IMR-90 (cell line): ENCODE measurements at regions not wholly inside any gene's neighbourhood (a gene's known extent, or its start where the extent isn't known, plus 50 kb on each side); places are given as distances from the start of the nearest gene placed in this dataset.

ENCODE experiments used
- ATAC-seq: fragments of 200-7000 bp; cut with Tn5 transposase; 2 replicates; pipeline ENCODE4 v1.9.1; 2020; ENCODE audit warnings: low read depth, mild to moderate bottlenecking, moderate library complexity
- BruUV-seq: library from RNA; stranded (reverse); fragments of 400-500 nt; replicated peaks from 2 replicates; lab custom pipeline; 2021; lab: Mats Ljungman, UMichigan
- CTCF ChIA-PET: fragments of 300-600 bp; formaldehyde crosslinking; extraction: SDS; loops from one replicate; lab custom pipeline; 2021; ENCODE audit warnings: antibody characterized with exemption; lab: Yijun Ruan, JAX
- POLR2A ChIA-PET: fragments of 300-600 bp; sonication (Branson Sonifier 250); formaldehyde crosslinking; loops from one replicate; lab custom pipeline; 2022; ENCODE audit warnings: antibody characterized with exemption; ENCODE audit not compliant: unreplicated experiment; lab: Charles Lee
- DNase-seq: peaks from one replicate; pipeline ENCODE4 v3.0.0; 2013
- H2AFZ ChIP-seq: replicated peaks from 2 replicates; pipeline ENCODE3; 2013; ENCODE audit warnings: low read length, mild to moderate bottlenecking; ENCODE audit not compliant: poor library complexity
- H2AK5ac ChIP-seq: 2 replicates; pipeline ENCODE4 v1.6.1; 2013; ENCODE audit warnings: low read depth, low read length, inconsistent platforms
- H2AK9ac ChIP-seq: replicated peaks from 2 replicates; pipeline ENCODE3; 2013; ENCODE audit warnings: mild to moderate bottlenecking, low read depth, low read length, moderate library complexity; ENCODE audit not compliant: poor library complexity
- H2BK120ac ChIP-seq: 2 replicates; pipeline ENCODE4 v1.6.1; 2013; ENCODE audit warnings: low read depth, low read length, inconsistent platforms
- H2BK15ac ChIP-seq: 3 replicates; pipeline ENCODE4 v1.6.1; 2013; ENCODE audit warnings: low read depth, low read length, inconsistent platforms
- H2BK20ac ChIP-seq: 2 replicates; pipeline ENCODE4 v1.6.1; 2013; ENCODE audit warnings: low read depth, mild to moderate bottlenecking, inconsistent platforms, low read length, moderate library complexity
- H2BK5ac ChIP-seq: 2 replicates; pipeline ENCODE4 v1.6.1; 2013; ENCODE audit warnings: mild to moderate bottlenecking, low read depth, low read length, inconsistent platforms; ENCODE audit not compliant: poor library complexity, severe bottlenecking
- H3K14ac ChIP-seq: replicated peaks from 2 replicates; pipeline ENCODE4 v1.6.1; 2013; ENCODE audit warnings: low read depth, low read length, inconsistent platforms
- H3K18ac ChIP-seq: 2 replicates; pipeline ENCODE4 v1.6.1; 2013; ENCODE audit warnings: low read depth, low read length, control low read depth
- H3K23ac ChIP-seq: 2 replicates; pipeline ENCODE4 v1.6.1; 2013; ENCODE audit warnings: low read depth, low read length, inconsistent platforms
- H3K27ac ChIP-seq: 2 replicates; pipeline ENCODE4 v1.5.1; 2013; ENCODE audit warnings: mild to moderate bottlenecking, control low read depth, low read length; ENCODE audit not compliant: insufficient read depth
- H3K27me3 ChIP-seq: 2 replicates; pipeline ENCODE4 v1.6.1; 2013; ENCODE audit warnings: low read length; ENCODE audit not compliant: control insufficient read depth, insufficient read depth
- H3K36me3 ChIP-seq: 2 replicates; pipeline ENCODE4 v1.6.1; 2013; ENCODE audit warnings: low read length, mixed read lengths; ENCODE audit not compliant: control insufficient read depth, insufficient read depth
- H3K4ac ChIP-seq: 2 replicates; pipeline ENCODE4 v1.6.1; 2013; ENCODE audit warnings: low read depth, low read length, inconsistent platforms
- H3K4me1 ChIP-seq: 2 replicates; pipeline ENCODE4 v1.6.1; 2013; ENCODE audit warnings: low read length, mixed read lengths; ENCODE audit not compliant: control insufficient read depth, insufficient read depth
- H3K4me2 ChIP-seq: 2 replicates; pipeline ENCODE4 v1.6.1; 2013; ENCODE audit warnings: low read depth, mild to moderate bottlenecking, control low read depth, low read length, moderate library complexity
- H3K4me3 ChIP-seq: 2 replicates; pipeline ENCODE4 v1.5.1; 2013; ENCODE audit warnings: low read depth, mild to moderate bottlenecking, control low read depth, low read length, moderate library complexity; ENCODE audit not compliant: insufficient read depth
- H3K56ac ChIP-seq: 2 replicates; pipeline ENCODE4 v1.6.1; 2013; ENCODE audit warnings: low read length, inconsistent platforms; ENCODE audit not compliant: insufficient read depth; ENCODE audit errors: extremely low read depth
- H3K79me1 ChIP-seq, 2 experiments: 2 replicates each; pipeline ENCODE4 v1.6.1; 2013; ENCODE audit warnings: low read length in 2 of 2, inconsistent platforms in 1 of 2, low read depth in 1 of 2
- H3K9ac ChIP-seq: 2 replicates; pipeline ENCODE4 v1.6.1; 2013; ENCODE audit warnings: low read depth, low read length, control low read depth
- H3K9me1 ChIP-seq: 2 replicates; pipeline ENCODE4 v1.6.1; 2013; ENCODE audit warnings: low read length, inconsistent platforms; ENCODE audit not compliant: insufficient read depth
- H3K9me3 ChIP-seq: 2 replicates; pipeline ENCODE4 v1.6.1; 2013; ENCODE audit warnings: low read length; ENCODE audit not compliant: control insufficient read depth, insufficient read depth
- H4K20me1 ChIP-seq: 2 replicates; pipeline ENCODE4 v1.6.1; 2013; ENCODE audit warnings: low read length, inconsistent platforms; ENCODE audit not compliant: insufficient read depth
- H4K5ac ChIP-seq: 2 replicates; pipeline ENCODE4 v1.6.1; 2013; ENCODE audit warnings: mild to moderate bottlenecking, low read depth, low read length, control low read depth
- H4K8ac ChIP-seq, 2 experiments: 2 replicates each; pipeline ENCODE4 v1.6.1; 2013; ENCODE audit warnings: low read depth in 2 of 2, low read length in 2 of 2, control low read depth in 1 of 2, inconsistent platforms in 1 of 2
- H4K91ac ChIP-seq: 2 replicates; pipeline ENCODE4 v1.6.1; 2013; ENCODE audit warnings: low read depth, low read length, inconsistent platforms; ENCODE audit not compliant: insufficient read depth
- FOS ChIP-seq: fragments of 150-350 bp; IDR thresholded peaks from 2 replicates; pipeline ENCODE4 v1.6.1; 2016; ENCODE audit warnings: low read depth, low read length
- POLR2A ChIP-seq: IDR thresholded peaks from 2 replicates; pipeline ENCODE4 v1.6.1; 2012; ENCODE audit warnings: mild to moderate bottlenecking, low read depth, low read length
- RFX5 ChIP-seq: IDR thresholded peaks from 2 replicates; pipeline ENCODE4 v1.8.0; 2012; ENCODE audit warnings: low read depth, mild to moderate bottlenecking, low read length, moderate library complexity
- WGBS, 2 experiments: methylation state at CpG; one replicate each; pipeline versions ENCODE4 v1.1.5 to v1.1.7; 2013; ENCODE audit warnings: missing lambda C conversion rate in 2 of 2; ENCODE audit not compliant: insufficient read length in 1 of 2; ENCODE audit errors: extremely low coverage in 2 of 2; 5-methylcytosine and 5-hydroxymethylcytosine counted together
- dilution Hi-C: fragments of 300-500 bp; cut with HindIII; formaldehyde crosslinking; loops from one replicate; pipeline ENCODE4 v1.14.3; 2018; ENCODE audit warnings: low sequenced_read_pairs; ENCODE audit not compliant: unreplicated experiment
- in situ Hi-C: fragments of 300-500 bp; cut with MboI; formaldehyde crosslinking; loops from 3 replicates; pipeline ENCODE4 v1.14.3; 2019; ENCODE audit warnings: low sequenced_read_pairs, inconsistent platforms, mixed read lengths
- intact Hi-C: fragments of 100-400 bp; cut with micrococcal nuclease; formaldehyde crosslinking; loops from 2 replicates; pipeline ENCODE4 v1.10.0; 2022
- TF ChIP-seq, protein P1 (sequence below): conservative IDR thresholded peaks from 2 replicates; pipeline ENCODE4 v1.5.1; 2012; ENCODE audit warnings: mild to moderate bottlenecking, low read depth, low read length, improper control_type of control experiment

DNA sequence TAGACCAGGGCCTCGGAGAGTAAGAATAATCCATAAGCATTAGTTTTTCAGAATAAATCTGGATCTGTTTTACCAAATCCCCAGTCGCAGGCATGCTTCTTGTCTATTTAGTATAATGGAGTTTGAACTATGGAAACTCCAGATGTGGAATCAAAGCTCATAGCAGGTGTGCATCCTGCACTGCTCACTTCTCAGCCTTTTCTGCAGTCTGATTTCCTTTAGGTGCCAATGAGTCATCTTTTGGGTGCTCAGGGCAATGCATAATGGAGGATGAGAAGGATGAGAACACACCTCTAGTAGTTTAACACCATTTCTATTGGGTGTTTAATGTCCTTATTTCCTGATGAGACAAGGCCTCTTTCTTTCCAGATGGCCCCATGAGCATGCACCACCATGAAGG, 961.2 kb downstream of the TMEM121 start:
- H3K4me1 ChIP-seq: no peaks in the 10 kb centered on the region
- H3K9ac ChIP-seq: no peak overlapping the region
- H2BK120ac ChIP-seq: no peak overlapping the region
- H4K91ac ChIP-seq: no peak overlapping the region
- H3K56ac ChIP-seq: no peak overlapping the region
- H3K36me3 ChIP-seq: no peaks in the 10 kb centered on the region
- ChIA-PET CTCF (no interaction called here), POLR2A (no interaction called here)
- no peak overlapping the region for H4K5ac ChIP-seq
- no peaks in the 10 kb centered on the region for H3K27me3 ChIP-seq
- intact Hi-C loops: no loop called here
- no peak for ATAC-seq
- TF ChIP-seq FOS (no peak), POLR2A (no peak), RFX5 (no peak)
- TF ChIP-seq, protein P1, sequence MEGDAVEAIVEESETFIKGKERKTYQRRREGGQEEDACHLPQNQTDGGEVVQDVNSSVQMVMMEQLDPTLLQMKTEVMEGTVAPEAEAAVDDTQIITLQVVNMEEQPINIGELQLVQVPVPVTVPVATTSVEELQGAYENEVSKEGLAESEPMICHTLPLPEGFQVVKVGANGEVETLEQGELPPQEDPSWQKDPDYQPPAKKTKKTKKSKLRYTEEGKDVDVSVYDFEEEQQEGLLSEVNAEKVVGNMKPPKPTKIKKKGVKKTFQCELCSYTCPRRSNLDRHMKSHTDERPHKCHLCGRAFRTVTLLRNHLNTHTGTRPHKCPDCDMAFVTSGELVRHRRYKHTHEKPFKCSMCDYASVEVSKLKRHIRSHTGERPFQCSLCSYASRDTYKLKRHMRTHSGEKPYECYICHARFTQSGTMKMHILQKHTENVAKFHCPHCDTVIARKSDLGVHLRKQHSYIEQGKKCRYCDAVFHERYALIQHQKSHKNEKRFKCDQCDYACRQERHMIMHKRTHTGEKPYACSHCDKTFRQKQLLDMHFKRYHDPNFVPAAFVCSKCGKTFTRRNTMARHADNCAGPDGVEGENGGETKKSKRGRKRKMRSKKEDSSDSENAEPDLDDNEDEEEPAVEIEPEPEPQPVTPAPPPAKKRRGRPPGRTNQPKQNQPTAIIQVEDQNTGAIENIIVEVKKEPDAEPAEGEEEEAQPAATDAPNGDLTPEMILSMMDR: no peak
- H2BK15ac ChIP-seq: no peak overlapping the region
- no TSS peak for BruUV-seq
- H3K4me2 ChIP-seq: no peak overlapping the region
- WGBS, 2 experiments: no CpG with 5 or more reads among the region's 2 CpGs
- H3K9me3 ChIP-seq: peaks cover 14% of the 10 kb centered on the region
- no peak overlapping the region for H2AFZ ChIP-seq
- no peaks in the 10 kb centered on the region for H3K79me1 ChIP-seq
- no peaks in the 10 kb centered on the region for H3K9me1 ChIP-seq
- no peaks in the 10 kb centered on the region for H4K20me1 ChIP-seq
- no peak overlapping the region for H3K18ac ChIP-seq
- H3K14ac ChIP-seq: no peak overlapping the region
- H2BK5ac ChIP-seq: no peak overlapping the region
- no peak overlapping the region for H2AK5ac ChIP-seq
- no peak overlapping the region for H3K4me3 ChIP-seq
- no peak overlapping the region for H3K4ac ChIP-seq
- no peak overlapping the region for H2AK9ac ChIP-seq
- in situ Hi-C loops: no loop called here
- H3K23ac ChIP-seq: no peak overlapping the region
- DNase-seq: no peak
- H2BK20ac ChIP-seq: no peak overlapping the region
- dilution Hi-C loops: no loop called here
- no peak overlapping the region for H4K8ac ChIP-seq
- H3K27ac ChIP-seq: no peak overlapping the region
